Activated T-helper 9 cell treated with anti-CD3 and anti-CD28 coated beads, Interleukin-2, amount 50 U/mL, for 16 hours (primary cell): ENCODE measurements at regions not wholly inside any gene's neighbourhood (a gene's known extent, or its start where the extent isn't known, plus 50 kb on each side); places are given as distances from the start of the nearest gene placed in this dataset.
"Not testable (repeated sequence)": the region's sequence is repeated elsewhere in the genome, so short reads cannot be mapped to it uniquely, and the experiment has no call there.

ENCODE experiments used
- DNase-seq: peaks from one replicate; pipeline ENCODE4 v3.0.0-alpha.2; 2020; ENCODE audit warnings: low read depth

DNA sequence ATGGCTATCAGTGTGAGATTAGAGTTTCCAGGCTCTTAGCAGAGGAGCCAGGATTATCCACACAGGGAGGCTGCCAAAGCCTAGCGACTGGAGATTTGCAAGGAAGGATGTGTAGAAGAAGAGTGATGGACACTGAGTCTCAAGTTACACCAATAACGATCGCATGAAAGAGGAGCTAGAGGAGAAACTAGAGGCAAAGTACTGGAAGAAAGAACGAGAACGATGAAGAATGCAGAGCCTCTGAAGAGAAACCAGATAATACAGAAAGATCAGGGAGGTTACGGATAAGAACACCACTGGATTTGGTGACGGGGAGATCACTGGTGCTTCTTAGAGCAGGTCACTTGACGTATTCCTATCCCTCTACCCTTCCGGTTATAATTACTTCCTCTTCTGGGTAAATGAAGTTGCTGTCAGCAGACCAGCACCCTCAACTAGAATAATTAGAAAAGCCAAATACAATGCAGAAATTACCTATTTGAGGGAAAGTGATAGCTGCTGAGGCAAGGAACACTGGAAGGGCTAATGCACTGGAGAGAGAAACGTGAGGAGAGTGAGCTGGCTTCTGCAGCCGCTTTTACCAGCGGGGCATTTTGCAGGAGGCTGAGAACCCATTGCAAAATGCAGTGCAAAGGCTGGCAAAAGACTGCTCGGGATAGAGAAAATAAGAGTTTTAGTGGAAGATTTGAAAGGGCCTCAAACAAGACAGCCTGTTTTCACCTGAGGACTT is 93.1 kb upstream of the HIF1A start:
- no peak for DNase-seq

DNA sequence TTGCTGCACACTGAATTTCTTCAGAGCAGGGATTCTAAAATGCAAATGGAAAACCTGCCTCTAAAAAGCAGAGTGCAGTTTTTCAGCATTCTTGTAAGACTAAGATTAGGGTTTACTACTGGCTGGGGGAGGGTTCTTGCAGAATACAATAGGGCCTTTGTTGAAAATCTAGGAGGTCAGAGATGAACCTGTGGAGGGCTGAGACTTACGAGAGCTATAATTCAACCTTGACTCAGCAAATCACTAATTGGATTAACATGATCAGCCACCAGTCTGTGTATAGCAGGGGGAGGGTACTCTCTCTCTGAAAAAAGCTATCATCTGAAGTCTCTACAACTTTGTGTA is 92.6 kb upstream of the HIF1A start:
- no peak for DNase-seq

DNA sequence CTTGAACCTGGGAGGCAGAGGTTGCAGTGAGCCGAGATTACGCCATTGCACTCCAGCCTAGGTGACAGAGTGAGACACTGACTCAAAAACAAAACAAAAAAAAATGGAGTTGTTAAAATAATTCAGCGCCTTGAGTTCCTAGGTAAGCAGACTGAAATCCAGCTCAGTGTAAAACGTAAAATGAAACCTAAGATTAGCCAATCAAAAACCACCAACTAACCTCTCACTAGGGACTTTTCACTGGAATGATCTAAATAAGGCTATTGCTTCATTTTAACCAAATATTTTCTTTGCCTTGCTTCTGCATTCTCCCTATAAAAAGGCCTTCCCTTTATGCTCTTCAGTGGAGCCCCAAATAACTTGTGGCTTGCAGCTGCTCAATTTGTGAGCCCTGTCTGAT is 91.6 kb upstream of the HIF1A start:
- DNase-seq = no peak

DNA sequence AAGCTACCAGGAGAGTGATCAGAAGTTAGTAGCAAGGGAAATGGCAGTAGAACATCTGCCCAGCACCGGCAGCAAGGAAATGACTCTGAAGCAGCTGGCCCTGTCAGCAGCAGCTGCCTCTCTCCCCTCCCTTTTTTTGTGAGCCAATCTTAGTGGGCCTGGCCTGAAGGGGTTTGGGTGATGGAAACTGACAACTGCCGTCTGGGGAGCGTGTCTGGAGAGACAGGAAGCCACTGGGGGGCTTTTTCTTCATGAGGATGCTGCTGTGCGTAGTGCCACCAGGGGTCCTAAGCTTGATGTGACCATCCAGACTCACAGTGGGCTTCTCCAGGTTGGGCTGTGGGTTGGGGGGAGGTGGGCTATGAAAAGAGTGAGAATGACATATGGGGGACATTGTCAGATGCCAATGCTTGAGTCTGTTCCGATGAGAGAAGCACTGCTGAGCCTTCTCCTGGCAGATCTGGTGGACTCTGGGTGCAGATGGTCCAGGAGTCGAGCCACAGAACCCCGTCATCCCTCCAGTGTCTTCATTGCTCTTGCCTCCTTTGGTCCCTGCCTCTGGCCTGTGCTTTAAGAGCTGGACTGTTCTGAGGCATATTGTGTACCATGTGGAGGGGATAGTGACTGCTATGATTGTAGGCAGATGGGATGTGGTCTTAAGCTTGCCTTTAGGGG is 87.6 kb upstream of the HIF1A start:
- DNase-seq = no peak

DNA sequence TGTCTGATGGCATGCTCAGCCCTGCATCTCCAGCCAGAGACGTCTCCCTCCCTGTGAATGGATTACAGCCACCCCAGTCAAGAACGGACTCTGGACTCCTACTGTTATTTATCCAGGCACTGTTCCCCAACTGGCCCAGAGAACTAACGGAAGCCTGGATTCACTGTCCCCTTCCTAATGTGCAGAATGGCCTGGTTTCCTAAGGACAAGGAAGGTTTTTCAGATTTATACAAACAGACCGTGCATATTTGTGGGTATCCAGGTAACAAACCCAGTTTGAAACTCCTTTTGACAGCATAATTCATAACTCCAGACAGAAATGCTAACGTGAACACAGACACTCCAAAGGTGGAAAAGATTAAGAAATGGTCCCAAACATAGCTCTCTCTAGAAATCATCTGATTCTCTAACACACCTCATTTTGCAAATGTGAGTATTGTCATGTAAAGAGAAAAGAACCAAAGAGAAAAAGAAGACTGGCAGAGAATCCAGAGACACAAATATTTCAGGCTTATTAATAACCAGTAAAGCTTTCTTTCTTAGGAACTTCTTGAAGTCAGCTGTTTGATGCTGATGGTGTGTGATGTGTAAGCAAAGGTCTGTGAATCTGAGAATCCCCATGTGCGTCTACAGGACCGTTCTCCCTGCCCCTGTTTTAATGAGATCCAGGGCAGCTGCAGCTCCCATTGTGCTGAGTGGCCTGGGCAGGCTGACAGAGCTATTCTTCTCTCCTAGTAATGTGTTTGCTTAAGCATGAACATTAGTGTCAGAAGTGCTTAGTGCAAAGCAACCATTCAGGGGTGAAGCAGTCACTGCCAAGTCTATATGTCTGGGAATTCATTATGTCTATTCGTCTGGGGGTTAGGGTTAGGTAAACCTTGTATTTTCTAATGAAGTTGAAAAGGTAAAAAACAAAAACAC is 86.8 kb upstream of the HIF1A start:
- no peak for DNase-seq

DNA sequence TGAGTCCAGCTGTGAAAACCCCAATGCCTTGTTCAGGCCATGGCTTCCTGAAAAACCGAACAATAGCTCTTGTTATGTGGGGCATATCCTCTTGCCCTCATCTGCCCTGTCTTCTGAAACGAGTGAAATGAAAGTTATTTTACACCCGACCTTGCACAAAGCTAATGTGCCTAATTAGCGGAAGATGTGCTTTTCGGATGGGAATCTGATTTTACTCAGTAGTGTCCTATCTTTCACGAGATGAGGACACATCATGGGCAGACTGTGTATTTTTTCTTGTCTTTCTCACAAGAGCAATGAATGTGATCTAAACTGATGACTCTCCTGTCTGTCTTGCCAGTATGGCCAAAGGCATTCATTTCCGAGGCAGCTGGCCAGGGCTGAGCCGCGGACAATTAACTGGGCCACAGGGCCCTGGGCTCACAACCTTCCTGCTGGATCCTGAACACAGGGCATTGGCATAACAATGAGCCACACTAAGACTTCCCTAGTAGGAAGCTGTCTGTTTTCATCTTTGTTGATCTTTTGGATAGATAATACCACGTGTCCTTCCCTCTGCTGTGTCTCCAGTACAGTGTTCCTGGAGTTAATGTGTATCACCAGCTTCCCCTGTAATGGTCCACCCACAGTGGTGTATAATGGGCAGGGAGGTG is 86.0 kb upstream of the HIF1A start:
- no peak for DNase-seq

DNA sequence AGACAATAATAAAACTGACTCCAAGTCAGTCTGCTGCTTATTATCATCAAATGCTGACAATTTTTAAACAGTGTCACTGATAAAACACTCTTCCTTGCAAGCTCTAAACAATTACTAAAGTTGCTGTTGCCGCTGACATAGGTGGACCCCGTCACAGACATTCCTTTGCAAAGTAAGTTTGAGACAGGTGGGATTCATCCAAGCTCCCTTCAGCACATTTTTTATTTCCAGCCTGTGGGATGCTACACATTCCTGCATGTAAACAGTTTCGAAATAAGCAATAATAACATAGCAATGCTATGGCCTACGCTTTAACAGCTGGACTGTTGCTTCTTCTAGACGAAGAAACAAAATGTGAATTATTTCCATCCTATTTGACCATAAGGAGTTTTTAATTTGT is 85.4 kb upstream of the HIF1A start:
- no peak for DNase-seq

DNA sequence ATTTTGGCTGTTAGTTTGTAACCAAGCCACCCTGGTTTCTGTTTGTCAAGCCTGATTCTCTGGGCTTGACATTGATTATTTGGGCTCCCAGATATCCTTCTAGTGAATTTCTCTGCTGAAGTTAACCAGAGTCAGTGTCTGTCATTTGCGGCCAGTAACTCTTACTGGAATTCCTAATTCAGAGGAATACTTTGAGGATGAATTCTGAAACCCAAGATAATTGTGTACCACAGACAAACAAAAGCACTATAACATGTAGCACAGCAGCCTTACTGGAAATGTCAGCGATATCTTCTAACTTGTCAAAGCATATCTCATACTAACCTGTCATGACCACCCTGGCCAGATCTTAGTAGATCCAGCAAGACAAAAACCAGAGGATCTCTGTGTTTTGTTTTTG is 84.4 kb upstream of the HIF1A start:
- no peak for DNase-seq

DNA sequence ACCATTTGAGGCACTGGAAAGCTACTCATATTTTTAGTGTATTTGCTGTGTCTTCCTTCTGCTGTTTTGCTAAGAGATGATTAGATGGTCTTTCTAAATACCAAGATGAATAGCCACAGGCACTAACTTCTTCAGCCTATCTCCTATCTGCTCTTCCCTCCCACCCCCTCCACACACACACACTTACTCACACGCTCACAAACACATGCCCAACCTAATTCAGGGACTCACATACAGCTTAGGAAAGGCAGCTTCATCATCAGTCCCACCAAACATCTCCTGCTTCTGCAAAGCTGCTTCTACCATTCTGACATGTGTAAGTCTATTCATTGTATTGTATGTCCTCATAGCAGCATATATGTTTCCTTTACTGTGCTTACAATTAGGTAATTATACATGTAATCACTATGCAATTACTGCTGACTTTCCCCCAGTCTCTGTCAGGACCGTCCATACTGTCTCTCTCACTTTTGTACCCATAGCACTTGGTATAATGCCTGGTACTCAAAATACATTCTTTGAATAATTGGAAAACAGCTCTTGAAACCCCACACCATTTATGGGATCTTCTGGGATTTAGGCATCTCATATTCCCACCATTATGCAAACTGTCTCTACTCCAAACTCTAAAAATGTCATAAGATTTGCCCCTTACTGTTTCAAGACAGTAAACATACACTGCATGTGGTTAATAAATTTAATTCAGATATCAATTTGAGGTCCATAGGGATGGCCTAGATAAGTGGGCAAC is 83.3 kb upstream of the HIF1A start:
- no peak for DNase-seq

DNA sequence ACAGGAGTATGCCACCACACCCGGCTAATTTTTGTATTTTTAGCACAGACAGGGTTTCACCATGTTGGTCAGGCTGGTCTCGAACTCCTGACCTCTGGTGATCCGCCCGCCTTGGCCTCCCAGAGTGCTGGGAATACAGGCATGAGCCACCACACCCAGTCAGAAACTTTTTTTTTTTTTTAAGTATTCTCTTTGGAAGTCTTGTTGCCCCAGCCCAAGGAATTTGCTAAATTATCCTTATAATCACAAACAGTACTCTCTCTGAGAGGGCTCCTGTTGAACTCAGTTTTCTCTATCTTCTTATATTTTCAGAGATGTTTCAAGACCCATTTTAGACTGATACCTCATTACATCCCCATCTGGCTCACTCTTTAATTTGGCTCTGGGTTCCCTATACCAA is 82.3 kb upstream of the HIF1A start:
- DNase-seq = not testable (repeated sequence)

DNA sequence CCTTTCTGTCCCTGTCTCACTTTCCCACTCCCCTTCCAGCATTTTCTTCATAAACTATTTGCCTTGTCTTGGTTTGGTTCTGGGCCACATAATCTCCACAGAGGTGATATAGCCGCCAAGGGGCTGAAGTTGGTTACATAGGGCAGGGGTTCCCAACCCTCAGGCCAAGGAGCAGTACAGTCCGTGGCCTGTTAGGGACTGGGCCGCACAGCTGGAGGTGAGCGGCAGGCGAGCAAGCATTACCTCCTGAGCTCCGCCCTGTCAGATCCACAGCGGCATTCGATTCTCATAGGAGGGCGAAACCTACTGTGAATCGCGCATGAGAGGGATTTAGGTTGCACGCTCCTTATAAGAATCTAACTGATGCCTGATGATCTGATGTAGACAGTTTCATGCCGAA is 80.6 kb upstream of the HIF1A start:
- DNase-seq = no peak

DNA sequence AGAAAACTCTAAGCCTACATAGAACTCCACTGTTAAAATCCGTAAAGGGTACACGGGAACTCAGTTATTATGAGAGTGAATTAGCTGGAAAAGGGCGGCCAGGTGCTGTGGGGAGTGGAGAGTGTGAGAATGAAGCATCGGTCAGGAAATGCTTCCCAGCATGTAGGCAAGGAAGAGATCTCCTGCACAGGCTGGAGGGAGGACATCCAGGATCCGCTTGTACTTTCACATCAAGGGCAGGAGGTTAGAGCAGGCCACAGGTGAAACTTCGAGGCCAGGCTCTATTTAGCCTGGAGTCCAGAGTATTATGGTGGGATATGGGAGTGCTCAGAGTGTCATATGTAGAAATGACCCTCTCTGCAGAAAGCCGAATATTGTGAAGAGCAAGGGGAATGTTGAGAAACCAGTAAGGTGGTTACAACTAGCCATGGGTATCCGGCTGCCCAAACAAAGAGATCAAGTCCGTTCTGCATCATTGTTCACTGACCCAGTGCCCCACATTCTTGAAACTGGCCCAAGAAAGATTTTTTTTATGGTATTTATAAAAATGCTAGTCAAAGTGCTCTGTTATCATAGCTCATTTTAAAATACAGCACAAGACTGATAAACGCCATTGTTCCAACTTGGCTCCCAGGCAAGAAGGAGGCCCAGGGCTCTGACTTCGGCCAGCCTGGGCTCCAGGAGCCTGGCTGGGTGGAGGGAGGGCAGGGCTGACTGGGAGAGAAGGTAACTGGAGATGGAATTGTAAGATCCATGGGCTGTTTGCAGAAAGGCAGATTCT is 79.4 kb upstream of the HIF1A start:
- DNase-seq = no peak

DNA sequence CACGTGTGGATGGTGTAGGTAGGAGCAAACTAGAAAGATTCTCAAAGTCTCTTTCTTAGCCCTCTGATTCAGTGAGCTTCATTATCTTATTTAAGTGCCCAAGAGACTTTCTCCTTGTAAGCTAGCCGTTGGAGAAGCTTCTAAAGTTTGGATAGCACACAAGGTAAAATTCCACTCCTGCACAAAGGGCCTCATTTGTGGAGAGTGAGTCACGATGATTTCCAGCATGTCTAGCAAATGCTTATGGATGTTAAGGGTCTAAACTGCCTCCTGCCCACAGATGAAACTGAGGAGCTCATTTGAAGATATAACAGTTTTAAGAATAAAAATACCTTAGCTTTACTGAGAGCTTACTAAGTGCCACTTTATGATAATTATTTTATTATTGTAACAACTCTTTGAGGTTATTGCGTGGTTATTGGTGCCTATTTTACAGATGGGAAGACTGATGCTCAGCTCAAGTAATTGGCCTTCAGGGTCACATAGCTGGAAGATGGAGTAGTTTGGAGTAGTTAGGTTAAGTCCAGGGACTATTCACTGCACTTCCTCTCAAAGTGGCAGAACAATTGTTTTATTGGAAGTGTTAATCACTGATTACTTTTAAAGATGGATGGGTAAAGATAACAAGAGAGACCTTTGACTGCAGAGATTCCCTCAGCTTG is 78.7 kb upstream of the HIF1A start:
- DNase-seq = no peak

DNA sequence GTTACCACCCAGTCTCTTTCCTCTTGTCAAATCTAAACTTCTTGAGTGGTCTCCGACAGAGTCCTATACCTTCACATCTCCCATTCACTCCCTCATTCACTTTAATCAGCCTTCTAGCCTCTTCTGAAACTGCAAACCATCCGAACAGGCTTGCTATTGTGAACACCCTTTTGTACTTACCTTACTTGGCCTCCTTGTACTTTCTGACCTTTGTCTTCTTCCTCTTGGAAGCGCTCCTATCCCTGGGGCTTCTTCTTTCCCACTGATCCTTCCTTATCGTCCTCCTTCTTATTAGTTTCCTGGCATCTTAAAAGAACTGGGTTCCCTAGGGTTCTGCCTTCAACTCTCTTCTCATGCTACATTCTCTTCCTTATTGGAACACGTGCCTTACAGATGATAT is 76.9 kb upstream of the HIF1A start:
- DNase-seq = no peak

DNA sequence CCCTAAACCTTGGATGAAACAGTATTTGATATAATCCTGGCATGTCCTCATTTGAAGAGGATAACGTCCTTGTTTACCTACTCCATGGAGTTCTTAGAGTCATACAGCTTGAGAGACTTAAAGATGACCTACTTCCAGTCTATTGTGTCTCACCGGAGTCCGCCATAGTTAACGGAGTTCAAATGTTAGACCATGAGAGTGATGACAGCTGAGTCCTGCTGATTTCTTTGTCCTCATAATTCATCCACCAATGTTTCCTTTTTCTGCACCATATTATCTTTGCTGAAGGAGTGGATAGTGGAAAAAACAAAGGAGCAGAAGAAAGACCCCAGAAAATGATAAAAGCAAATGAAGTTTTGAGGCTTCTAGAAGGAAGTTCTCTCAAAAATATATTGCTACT is 75.8 kb upstream of the HIF1A start:
- DNase-seq = no peak

DNA sequence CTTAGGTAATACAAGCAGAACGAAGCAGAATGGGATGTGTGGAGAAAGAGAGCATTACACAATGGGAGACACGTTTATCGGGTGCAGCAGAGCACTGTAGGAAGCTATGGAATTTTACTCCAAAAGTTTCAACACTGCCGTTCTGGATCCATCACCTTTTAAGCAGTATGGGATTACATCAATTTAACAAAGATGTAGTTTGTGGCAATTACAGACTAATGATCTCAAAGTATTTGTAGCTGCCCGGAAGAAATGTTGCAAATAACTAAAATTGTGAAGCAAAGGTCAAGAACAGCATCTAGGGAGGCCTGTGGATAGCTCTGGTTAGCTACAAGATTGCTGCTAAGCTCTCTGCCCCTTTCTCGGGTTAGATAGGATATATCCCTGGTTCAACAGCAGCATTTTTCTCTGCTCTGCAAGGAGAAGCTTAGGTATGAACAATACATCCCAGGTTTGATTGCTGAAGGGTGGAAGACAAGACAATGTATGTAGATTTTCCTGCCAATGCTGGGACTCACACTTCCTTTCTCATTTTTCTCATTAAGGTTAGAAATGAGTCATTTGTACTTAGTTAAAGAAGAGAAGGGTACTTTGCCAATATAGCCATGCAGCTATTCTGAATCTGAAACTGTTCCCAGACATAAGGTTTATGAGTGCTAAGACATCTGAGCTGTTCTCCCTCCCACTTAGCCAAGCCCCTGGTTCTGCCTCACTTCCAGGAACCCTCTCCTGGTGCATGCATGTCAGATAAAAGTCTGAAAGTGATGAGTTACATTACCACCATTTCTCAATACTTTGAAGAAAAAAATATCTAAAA is 75.0 kb upstream of the HIF1A start:
- DNase-seq = peak; percentile 18

DNA sequence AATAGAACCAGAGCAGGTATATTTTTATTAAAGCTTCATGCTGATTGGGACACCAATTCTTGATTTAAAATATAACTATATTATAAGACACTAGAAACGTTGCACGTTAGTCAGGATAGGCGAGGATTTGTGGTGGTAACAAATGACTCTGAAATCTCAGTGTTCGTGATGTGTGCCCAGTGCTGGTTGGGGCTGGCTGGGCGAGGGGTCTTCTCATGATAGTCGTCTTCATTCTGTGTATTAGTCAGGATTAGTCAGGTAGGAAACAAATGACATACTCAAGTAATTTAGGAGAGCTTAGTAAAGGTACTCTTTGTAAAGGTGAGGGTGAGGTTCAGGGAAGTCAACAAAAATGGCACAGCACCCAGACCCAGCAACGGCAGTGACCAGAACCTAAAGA is 73.9 kb upstream of the HIF1A start:
- DNase-seq = no peak

DNA sequence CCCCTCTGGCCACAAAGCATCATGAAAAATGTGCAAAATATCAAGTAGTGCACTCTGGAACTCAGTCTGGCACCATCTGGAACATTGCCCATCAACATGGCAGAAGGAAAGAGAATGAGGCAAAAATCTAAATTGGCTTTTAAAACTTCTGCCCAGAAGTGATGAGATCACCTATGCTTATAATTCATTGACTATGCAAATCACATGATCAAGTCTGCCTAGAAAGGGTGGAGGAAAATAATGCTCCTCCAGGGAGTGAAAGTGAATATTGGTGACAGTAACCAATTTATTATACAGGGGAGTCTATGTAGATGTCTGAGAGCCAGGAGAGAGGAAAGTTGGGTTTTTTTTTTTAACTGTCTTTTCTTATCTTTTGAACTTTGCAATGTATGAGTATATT is 73.3 kb upstream of the HIF1A start:
- no peak for DNase-seq

DNA sequence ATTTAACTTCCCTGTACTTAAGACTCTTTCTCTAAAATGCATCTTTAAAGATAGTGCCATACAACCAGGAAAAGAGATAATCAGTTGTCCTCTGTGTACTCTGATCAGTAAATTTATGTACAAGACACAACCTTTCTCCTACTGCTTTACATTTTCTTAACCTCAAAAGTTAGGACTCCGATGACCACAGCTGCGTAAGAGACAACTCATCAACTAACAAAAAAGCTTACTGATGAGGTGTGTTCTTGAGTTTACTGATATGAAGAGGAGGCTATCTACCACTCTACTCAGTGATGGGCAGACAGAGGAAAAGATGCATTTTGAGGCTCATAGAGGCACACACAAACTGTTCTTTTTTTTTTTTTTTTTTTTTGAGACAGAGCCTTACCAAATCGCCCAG is 71.4 kb upstream of the HIF1A start:
- no peak for DNase-seq

DNA sequence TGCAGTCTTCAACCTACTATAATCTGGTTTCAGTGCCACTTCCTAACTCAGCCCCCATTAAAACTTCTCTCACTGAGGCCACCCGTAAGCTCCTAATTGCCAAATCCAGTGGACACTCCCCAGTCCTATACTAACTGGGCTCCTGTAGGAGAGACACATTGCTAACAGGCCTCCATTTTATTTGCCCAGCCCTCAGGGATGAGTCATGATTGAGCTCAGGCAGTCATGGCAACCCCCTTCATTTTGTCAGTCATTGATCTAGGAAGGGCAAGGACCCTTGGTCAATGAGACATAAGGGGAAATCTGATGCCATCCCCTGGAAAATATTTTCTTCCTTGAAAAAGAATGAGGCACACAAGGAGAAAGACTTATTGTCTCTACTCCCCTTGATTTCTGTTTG is 70.1 kb upstream of the HIF1A start:
- no peak for DNase-seq
